GM12878 (cell line): ENCODE measurements at regions not wholly inside any gene's neighbourhood (a gene's known extent, or its start where the extent isn't known, plus 50 kb on each side); places are given as distances from the start of the nearest gene placed in this dataset.

ENCODE experiments used
- BACH1 ChIP-seq: fragments of 450-650 bp; IDR thresholded peaks from 2 replicates; pipeline ENCODE4 v1.6.1; 2017; ENCODE audit warnings: mild to moderate bottlenecking, borderline replicate concordance
- E4F1 ChIP-seq: fragments of 450-650 bp; IDR thresholded peaks from 2 replicates; pipeline ENCODE4 v1.6.1; 2018; ENCODE audit warnings: borderline replicate concordance, mild to moderate bottlenecking; ENCODE audit not compliant: partially characterized antibody
- IKZF2 ChIP-seq, 2 experiments: fragments of 450-650 bp; IDR thresholded peaks; 2 replicates each; pipeline ENCODE4 v1.6.1; 2017; ENCODE audit warnings: mild to moderate bottlenecking in 2 of 2, moderate library complexity in 2 of 2
- TCF12 ChIP-seq: IDR thresholded peaks from 2 replicates; pipeline ENCODE4 v1.6.1; 2011; ENCODE audit warnings: low read depth, mild to moderate bottlenecking, low read length
- ZBTB11 ChIP-seq: fragments of 450-650 bp; formaldehyde crosslinking; IDR thresholded peaks from 2 replicates; pipeline ENCODE4 v1.5.0; 2022; ENCODE audit warnings: mild to moderate bottlenecking, missing genetic modification characterization
- ZBTB4 ChIP-seq: fragments of 450-650 bp; formaldehyde crosslinking; IDR thresholded peaks from 2 replicates; pipeline ENCODE4 v1.4.0; 2022; ENCODE audit warnings: mild to moderate bottlenecking, moderate library complexity
- ZNF217 ChIP-seq: fragments of 450-650 bp; IDR thresholded peaks from 2 replicates; pipeline ENCODE4 v1.6.1; 2017; ENCODE audit warnings: antibody characterized with exemption, mild to moderate bottlenecking
- TF ChIP-seq, protein P1 (sequence below): fragments of 450-650 bp; IDR thresholded peaks from 2 replicates; pipeline ENCODE4 v1.6.1; 2016; ENCODE audit warnings: mild to moderate bottlenecking
- TF ChIP-seq, protein P2 (sequence below): IDR thresholded peaks from 2 replicates; pipeline ENCODE4 v1.6.1; 2012; ENCODE audit warnings: low read depth, low read length, improper control_type of control experiment

DNA sequence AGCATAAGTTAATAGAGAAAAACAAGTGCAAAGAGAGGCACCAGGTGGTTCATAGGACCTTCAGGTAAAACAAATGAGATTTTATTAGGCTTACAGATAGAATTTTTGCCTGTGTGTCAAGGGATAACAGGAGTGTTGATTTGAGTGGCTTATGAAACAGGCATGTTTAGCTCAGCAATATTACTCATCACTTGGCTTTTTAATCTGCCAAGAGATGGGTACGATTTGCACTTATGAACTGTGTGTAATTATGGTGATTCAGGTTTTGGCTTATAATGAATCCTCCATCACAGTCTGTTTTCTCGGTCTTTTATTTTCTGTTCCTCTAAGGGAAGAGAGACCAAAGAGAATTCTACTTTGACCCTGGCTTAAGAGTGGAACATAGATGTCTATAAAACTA, 199.3 kb downstream of the DMRTA1 start (continued):
- TF ChIP-seq ZBTB11 (CRISPR knock-in tag) (no peak), BACH1 (no peak), IKZF2 (IDR thresholded peaks at IDR 0.05) (no peak), ZNF217 (no peak), E4F1 (no peak), TCF12 (no peak), ZBTB4 (CRISPR knock-in tag) (no peak)
- TF ChIP-seq, protein P1, sequence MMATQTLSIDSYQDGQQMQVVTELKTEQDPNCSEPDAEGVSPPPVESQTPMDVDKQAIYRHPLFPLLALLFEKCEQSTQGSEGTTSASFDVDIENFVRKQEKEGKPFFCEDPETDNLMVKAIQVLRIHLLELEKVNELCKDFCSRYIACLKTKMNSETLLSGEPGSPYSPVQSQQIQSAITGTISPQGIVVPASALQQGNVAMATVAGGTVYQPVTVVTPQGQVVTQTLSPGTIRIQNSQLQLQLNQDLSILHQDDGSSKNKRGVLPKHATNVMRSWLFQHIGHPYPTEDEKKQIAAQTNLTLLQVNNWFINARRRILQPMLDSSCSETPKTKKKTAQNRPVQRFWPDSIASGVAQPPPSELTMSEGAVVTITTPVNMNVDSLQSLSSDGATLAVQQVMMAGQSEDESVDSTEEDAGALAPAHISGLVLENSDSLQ = no peak
- TF ChIP-seq, protein P2, sequence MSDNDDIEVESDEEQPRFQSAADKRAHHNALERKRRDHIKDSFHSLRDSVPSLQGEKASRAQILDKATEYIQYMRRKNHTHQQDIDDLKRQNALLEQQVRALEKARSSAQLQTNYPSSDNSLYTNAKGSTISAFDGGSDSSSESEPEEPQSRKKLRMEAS = no peak
